RCC 7860 (cell line): ENCODE measurements at regions not wholly inside any gene's neighbourhood (a gene's known extent, or its start where the extent isn't known, plus 50 kb on each side); places are given as distances from the start of the nearest gene placed in this dataset.

Experiments
- DNase-seq: peaks from one replicate; pipeline ENCODE4 v3.0.0-alpha.2; 2015; ENCODE audit warnings: low spot score
- FAIRE-seq: peaks from 2 replicates; lab custom pipeline; 2012; peaks lifted over from hg19 to GRCh38; lab: Jason Lieb, UNC

DNA sequence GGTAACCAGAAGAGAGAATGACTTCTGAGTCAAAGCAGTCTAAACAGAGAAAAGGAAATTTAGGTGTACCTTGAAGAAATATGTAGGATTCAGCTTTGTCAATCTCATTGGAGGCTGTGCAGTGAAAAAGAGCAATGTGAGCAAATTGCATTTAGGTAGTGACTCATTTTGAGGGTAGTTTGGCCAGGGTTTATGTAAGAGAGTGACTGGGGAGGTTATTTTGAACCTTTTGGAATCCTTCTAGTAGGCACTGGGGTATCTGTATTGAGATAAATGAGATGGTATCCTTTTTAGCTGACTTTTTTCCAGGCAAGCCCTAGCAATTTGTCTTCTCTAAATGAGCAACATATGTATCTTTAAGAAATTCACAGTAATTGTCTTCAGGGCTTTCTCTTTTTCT is 95.9 kb downstream of the DISP1 start:
- FAIRE-seq: peak; percentile 37
- no peak for DNase-seq

DNA sequence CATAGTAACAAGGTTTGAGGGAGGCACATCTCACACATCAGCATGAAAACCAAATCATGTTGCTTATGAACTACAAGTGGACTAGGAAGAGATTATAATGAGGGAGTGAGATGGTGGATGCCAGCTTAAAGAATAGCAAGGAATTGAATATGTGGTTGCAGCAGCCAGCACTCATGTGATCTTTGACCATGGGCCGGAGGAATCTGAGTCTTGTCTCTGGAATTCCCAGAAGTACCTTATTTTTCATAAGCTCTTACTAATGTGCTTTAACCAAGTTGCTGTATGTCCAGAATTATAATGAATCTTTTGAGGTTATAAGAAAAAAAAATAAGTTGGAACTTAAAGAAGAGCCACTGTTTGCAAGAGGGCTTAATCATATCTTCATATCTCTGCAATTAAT is 97.0 kb downstream of the DISP1 start:
- DNase-seq (no peak), FAIRE-seq (no peak)

DNA sequence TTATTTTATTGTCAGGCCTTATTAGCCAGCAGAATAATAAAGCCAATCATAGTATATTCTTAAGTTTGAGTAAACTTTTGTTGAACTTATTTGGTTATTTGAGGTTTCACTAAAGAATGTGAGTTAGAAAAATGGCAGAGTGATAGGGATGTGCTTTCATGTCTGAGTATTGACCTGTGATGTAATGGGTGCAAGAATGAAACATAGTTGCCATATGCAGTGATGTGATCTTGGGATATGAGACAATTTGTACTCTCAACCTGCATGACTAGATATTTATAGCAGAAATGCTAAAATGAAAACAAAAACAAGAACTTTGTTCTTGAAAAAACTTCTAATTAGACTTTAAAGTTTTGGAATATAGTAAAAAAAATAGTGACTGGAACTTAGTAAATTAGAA is 97.9 kb downstream of the DISP1 start:
- FAIRE-seq (no peak), DNase-seq (no peak)

DNA sequence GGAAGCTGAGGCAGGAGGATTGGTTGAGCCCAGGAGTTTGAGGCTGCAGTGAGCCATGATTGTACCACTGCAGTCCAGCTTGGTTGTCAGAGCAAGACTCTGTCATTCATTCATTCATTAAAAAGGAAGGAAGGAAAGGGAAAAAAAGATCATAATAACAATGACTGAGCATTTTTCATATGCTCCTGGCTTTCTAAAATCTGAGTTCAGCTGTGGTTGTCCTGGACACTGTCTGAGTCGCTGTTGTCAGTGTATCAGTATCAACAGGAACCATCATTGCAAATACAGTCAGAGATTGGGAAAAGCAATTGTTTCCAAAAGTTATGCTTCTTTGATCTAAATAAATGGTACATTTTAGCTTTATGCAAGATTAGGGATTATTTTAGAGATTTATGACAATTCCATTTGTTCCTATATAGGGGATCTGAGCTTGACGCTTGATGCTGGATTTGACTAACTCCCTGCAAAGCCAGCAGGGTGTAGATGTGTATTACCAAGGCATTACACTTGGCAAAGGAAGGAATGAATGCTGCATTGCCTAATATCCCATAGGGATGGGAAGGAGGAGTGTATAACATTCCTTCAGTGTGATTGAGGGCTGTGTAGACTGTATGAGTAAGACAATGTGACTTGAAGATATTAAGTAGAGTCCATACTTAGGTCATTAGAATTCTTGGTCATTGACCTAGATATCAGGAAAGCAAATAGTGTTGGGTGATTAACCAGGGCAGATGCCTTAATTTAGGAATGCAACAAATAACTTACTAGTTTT is 100.2 kb downstream of the DISP1 start:
- FAIRE-seq: no peak
- DNase-seq: no peak

DNA sequence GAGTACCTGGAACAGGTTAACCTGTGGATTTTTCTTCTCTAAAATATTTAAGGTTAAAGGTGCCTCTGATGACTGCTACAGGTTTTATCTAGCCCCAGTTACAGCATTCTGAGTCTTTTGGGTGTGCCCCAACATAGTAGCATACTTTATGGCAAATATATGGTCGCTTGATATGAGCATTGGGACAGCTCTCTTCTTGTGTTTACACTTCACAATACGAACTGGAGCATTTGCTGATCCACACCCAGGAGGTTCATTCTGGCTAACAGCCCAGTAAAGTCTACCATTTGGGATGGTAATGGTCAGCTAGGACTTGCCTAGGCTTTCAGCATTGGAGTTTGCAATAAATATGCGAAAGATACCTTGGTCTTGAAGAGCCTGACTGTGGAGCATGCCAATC is 101.3 kb downstream of the DISP1 start:
- DNase-seq: no peak
- FAIRE-seq: no peak

DNA sequence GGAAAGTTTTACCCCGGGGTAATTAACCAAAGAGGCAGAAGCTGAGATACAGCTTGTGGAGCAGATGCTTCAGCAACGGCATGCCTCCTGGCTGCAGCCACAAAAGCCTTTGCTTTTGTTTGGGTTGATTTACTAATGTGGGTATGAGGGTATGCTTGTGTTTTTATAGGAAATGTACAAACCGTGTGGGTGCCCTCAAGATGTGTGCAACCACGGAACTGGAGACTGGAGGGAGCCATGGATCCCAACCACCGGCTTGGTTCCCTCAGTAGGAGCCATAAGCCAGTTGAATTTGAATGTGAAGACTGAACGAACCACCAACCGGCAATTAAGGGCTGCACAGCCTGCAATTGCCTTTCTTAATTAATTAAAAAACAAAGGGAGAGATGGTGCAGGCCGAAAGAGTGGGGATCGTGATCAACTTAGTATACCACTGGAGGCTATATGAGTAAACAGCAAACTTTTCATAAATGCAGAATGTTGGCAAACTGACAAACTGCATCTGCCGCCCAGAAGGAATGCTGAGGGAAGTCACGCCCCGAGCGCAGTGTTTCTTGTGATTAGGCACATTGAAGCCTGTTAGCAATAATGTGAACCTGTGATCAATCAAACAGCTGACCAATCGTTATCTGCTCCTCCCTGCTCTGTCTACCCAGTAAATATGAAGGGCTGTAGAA is 104.1 kb downstream of the DISP1 start:
- no peak for DNase-seq
- no peak for FAIRE-seq

DNA sequence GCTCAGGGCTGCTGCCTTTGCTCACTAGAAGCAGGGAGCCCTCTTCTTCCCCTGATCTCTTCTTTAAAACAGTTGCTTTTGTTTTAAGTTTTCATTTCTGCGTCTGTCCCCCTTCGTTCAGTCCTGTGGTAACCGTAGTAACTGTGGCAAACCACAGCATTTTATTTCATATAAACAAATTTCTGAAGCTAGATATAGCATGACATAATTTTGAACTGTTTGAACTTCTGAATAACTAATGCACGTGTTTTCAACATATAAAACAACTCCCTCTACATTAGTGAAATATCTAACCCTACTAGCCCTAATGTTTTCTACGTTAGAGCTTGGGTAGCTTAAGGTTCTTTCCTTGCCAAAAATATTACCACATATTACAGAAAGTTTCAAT is 104.6 kb downstream of the DISP1 start:
- DNase-seq (no peak), FAIRE-seq (no peak)

DNA sequence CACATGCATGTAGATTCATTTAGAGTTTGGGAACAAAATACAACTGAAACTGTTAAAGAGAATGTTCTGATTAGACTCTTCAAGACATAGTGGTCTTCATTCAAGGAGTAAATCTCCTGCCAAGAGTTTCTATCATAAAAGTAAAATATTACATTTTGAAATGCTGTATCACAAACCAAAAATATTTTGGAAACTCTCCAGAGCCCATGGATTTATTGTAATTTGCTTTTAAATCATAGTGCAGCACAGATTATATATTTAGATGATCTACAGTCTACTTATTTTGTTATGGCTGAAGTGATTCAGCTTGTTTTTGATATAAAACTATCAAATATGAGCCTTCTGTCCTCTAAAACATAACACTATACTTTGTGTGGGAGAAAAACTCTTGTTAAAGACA is 105.3 kb downstream of the DISP1 start:
- no peak for FAIRE-seq
- no peak for DNase-seq

DNA sequence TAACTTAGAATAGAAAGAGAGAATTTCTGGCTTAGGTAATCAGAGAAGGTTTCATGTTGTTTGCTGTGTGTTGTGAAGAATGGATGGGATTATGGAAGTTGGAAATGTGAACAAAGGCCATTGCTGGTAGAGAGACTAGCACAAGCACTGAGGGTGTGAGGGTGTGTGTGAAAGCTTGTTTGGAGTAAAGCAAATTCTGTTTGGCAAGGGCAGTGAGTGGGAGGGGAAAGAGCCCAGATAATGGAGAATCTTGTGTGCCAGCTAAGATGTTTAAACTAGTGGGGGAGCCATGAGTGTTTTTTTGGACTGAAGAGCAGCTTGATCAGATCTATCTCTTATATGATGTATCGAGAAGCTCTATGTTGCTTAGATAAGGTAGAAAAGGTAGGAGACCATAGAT is 107.1 kb downstream of the DISP1 start:
- FAIRE-seq (no peak), DNase-seq (no peak)

DNA sequence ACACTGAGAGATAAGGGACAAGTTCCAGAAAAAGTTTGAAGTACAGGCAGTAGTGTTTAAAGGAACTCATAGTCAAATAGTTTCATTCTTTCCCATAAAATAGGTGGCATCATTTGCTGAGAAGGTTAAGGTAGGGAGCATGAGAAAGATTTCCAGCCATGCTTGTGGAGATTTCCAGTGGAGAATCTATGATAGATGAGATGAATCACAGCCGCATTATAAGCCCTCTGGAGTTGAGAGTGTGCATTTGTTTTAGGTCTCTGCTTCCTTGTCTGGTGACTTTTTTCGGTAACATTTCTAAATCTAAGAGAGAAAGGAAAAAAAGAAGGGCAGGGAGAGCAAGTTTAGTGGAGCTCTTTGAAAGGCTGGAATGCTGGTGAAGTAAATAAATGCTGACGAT is 108.7 kb downstream of the DISP1 start:
- DNase-seq: no peak
- no peak for FAIRE-seq

DNA sequence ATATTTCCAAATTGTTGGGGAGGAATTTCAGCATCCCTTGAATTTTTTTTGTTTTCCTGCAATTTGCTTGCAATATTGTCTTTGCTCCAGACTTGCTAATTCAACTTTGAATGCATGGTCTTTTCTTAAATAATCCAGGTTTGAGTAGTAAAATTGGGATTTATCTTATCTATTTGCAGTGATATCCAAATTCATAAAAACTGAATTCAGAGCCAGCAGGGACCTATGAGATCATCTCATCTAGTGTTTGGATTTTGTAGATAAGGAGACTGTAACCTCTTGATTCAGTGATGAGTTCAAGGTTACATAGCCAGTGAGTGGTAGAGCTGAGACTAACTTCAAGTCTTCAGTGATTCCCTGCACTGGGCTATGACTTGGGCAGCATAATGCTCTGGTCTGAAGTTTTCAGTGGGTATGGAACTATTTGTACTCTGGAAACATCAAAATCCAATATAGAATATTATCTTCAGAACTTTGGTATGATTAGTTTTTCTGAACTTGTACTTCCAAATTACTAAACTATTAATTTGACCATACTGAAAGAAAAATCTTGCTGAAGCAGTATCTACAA is 109.4 kb downstream of the DISP1 start:
- FAIRE-seq: no peak
- no peak for DNase-seq

DNA sequence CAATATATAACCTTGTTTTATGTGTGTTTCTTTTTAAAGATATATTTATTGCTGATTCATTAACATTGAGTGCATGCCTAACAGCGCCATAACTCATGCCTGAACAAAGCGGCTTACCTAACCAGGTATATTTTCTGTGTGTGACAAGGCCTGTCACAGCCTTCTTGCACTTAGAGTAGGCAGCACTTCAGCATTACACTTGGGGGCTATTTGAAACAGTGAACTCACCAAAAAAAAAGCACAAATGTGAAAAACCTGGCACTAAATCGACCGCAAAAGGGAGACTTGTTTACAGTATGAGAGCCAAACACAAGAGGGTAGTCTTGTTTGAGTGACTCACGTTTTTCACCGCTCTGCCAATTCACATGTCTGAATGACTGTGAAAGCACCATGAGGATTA is 111.7 kb downstream of the DISP1 start:
- no peak for DNase-seq

DNA sequence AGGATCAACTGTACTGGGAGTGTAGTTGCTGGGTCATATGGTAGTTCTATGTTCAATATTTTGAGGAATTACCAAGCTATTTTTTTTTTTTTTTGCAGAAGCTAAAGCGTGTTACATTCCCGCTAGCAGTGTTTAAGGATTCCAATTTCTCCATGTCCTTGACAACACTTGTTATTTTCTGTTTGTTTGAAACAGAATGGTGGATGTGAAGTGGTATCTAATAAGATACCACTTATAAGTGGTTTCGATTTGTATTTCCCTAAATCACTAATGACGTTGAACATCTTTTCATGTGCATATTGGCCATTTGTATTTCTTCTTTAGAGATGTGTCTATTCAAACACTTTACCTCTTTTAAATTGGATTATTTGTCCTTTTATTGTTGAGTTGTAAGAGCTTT is 112.2 kb downstream of the DISP1 start:
- FAIRE-seq: no peak
- DNase-seq: no peak

More for the DNA sequence above, 111.7 kb downstream of the DISP1 start:
- FAIRE-seq: no peak

DNA sequence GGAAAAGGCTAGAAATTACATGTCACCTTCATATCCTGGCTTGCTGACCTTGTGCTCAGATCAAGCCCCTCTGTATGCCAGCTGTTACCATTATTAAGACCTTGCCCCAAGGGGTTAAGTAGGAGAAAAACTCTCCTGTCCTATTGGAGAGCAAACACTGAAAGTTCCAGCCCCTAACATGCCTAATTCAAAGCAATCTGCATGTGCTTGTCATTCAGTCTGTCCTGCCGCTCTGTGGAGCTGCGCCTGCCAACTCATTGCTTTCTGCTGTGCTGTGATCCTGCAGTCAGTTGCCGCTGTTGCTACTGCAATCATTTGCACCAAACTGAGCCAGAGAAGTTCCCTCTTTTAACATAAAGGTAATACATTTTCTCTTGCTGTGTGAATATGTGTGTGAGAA is 113.4 kb downstream of the DISP1 start:
- no peak for FAIRE-seq

DNA sequence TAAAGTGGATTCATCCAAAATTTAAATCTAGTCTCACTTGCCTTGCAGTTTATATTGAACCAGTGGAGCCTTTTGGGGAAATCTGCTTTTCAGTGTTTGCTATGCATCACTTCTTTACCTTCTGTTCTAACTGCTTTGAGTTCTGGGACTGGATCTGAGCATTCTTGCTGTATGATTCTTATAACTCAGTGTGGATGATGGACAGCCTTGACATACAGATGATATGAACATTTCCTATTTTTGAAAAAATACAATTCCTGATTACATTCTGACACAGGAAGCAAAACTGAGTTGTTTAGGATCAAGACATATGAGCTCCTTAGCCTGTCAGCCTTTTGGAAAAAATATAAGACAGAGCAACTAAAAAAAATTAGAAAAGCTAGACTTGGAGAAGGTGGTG is 115.2 kb downstream of the DISP1 start:
- FAIRE-seq: no peak
- no peak for DNase-seq

More for the DNA sequence above, 113.4 kb downstream of the DISP1 start:
- DNase-seq: no peak

DNA sequence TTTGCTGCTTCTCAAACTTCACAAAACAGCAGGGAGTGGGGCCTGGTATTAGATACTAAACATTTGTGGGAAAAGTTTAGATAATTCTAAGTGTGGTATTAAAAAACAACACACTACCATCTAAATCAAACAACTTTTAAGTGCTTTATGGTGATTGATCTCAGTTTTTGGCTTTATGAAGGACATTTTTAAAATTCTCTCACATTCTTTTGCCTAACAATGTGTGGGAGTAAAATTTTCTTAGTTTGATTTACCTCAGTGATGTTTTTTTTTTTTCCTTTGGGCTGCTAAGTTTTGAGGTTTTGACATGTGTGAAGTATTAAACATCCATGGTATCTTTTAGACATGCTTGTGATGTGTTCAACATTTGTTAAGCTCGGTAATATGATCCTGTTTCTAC is 116.2 kb downstream of the DISP1 start:
- FAIRE-seq: no peak
- DNase-seq: no peak

DNA sequence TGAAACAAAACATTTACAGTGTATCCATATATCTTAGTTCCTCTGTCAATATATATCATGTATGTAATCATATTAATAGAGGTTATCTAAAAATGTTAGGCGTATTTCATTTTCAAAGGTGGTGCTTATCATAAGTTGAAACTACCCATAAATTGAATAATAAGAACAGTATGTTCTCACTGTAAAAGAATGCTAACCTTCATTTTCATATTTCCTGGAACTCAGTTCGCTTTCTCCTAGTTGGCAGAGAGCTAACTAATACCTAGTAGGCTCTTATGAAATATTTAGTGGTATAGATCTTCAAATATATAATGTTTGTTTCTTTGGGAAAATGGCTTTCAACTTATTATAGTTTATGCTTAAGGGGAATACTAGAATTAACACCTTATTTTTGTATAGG is 118.4 kb downstream of the DISP1 start:
- DNase-seq: no peak
- FAIRE-seq: no peak

DNA sequence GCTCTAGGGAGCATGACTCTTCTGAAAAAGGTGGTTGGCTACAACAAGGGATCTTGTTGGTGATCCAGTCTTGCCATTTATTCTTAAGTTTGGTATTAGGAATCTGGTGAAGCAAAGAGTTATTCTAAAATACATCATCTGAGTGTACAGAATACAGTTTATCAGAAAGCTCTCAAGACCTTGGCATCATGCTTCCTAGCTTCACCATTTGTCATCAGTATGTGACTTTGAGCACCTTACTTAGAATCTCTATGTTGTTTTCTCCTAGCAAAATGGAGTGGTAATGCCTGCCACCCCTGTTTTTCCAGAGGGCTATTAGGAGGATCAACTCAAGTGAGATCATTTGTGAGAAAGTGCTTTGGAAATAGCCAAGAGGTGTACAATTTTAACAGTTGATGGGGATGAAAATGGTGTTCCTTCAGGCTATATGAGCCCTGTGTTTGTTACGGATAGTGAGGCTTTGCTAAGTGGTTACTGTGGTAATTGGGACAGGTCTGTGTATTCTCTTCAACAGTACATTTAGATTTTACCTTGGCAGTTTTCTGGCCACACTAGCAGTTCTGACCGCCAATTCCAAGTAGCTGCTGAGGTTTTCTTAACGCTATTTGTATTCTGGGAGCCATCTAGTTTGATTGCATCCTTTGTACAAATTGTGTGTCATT is 120.5 kb downstream of the DISP1 start:
- FAIRE-seq (no peak), DNase-seq (no peak)

DNA sequence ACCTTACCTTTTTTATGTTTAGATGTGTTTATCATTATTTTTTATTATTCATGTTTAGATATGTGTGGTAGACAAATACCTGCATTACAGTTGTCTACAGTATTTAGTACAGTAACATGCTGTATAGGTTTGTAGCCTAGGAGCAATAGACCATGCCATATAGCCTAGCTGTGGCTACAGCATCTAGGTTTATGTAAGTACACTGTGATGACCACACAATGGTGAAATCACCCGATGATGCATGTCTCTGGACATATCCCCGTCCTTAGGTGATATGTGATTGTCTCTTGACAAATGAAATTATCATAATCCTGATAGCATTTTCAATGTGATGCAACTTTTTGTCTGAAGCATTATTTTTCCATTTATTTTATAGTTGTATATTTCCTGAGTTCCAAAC is 121.2 kb downstream of the DISP1 start:
- DNase-seq (no peak), FAIRE-seq (no peak)

DNA sequence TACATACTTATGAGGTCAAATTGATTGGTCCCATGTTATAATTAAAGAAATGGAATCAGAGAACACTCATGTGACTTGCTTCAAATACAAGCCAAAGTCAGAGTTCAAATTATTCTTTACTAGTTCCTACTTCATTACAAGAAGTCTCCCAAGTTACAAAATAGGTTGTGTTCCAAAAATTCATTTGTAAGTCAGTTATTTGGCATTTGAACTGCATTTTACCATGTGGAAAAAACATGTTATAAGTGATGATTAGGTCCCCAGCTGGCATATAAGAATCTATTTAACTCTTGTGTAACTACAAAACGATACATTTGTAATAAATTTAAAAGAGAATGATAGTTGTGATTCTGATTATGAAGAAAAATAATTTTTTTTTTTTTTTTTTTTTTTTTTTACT is 124.1 kb downstream of the DISP1 start:
- DNase-seq: no peak
- no peak for FAIRE-seq

DNA sequence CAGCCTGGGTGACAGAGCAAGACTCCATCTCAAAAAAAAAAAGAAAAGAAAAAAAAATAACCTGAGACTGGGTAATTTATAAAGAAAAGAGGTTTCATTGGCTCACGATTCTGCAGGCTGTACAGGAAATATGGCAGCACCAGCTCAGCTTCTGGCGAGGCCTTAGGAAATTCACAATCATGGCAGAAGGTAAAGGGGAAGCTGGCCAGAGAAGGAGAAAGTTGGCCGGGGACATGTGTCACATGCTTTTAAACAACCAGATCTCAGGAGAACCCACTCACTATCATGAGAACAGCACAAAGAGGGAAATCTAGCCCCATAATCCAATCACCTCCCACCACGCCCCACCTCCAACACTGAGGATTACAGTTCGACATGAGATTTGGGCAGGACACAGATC is 125.3 kb downstream of the DISP1 start:
- DNase-seq: no peak
- FAIRE-seq: no peak

DNA sequence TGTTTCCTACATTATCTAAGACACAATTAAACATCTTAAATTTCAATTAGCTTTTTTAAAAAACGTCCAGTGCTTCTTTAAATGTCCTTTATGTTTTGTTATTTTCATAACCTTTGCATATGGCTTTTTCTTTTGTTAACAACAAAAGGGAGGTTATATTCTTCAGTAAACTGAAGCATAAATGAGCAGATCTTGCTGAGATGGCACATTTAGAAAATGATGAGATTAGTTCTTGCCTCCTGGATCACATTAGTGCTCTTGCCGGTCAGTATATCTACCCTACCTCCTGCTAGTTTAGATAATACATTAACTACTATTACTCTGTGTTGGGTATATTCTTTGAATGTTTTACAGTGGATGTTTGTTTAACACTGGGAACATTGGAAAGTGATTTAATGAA is 126.1 kb downstream of the DISP1 start:
- DNase-seq (no peak), FAIRE-seq (no peak)
